HCT116 (cell line): ENCODE measurements at regions not wholly inside any gene's neighbourhood (a gene's known extent, or its start where the extent isn't known, plus 50 kb on each side); places are given as distances from the start of the nearest gene placed in this dataset.

ENCODE experiments used
- ATF3 ChIP-seq: IDR thresholded peaks from 2 replicates; pipeline ENCODE4 v1.6.1; 2012
- CTCF ChIP-seq, 3 experiments: fragments of 200-600 bp in 1 of 3; sonication (generic) in 1 of 3; IDR thresholded peaks in 2 of 3; conservative IDR thresholded peaks in 1 of 3; 2 replicates each; pipeline ENCODE4 v1.5.1; 2012 to 2017; ENCODE audit warnings: low read depth in 2 of 3, low read length in 2 of 3, antibody characterized with exemption in 1 of 3, borderline replicate concordance in 1 of 3, control low read depth in 1 of 3, mild to moderate bottlenecking in 1 of 3, mixed read lengths in 1 of 3, mixed run types in 1 of 3, moderate library complexity in 1 of 3; ENCODE audit not compliant: insufficient read depth in 1 of 3
- POLR2A ChIP-seq: IDR thresholded peaks from 2 replicates; pipeline ENCODE4 v1.7.0; 2011; ENCODE audit warnings: borderline replicate concordance; ENCODE audit not compliant: insufficient read depth, insufficient read length; ENCODE audit errors: extremely low read depth

DNA sequence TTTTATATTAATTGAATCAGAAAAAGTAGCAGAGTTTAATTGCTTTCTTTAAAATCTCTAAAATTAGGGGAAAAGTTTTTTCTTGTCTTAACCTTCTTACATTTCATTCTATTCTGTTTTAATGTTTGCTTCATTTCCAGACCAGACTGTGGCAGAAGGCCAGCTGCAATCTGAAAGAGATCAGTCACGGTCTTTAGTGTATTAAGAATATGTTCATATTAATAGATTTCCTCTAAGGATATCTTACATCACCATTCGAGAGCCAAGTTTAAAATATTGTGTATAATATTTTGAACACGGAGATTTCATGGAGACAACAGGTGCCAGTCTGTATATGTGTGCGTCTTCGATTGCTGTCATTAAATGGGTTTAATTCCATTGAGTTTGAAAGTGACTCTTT, 230.9 kb upstream of the ZSWIM2 start:
- no peak for TF ChIP-seq CTCF (IDR thresholded peaks at IDR 0.05 in 2 of 3, conservative IDR thresholded peaks at IDR 0.05 in 1 of 3; ENCODE audit: borderline replicate concordance in 1 of 3, insufficient read depth in 1 of 3, low read depth in 2 of 3, low read length in 2 of 3)
- no peak for TF ChIP-seq ATF3
- TF ChIP-seq POLR2A = no peak
